ENCODE measurements at regions not wholly inside any gene's neighbourhood (a gene's known extent, or its start where the extent isn't known, plus 50 kb on each side); places are given as distances from the start of the nearest gene placed in this dataset.

GRCh38 chr6:24987446-24988115 lies 51.8 kb upstream of the RIPOR2 start:
- intact Hi-C loops (cut with micrococcal nuclease), result no loop called here

GRCh38 chr6:24988562-24988961 lies 52.8 kb upstream of the RIPOR2 start:
- intact Hi-C loops (cut with micrococcal nuclease), result no loop called here

- intact Hi-C loops (cut with micrococcal nuclease), result loop anchor here (5.0 kb wide), 1 partner anchor 38 kb away; no protein-coding TSS in a partner anchor
Measured at GRCh38 chr6:24990236-24990845, 54.6 kb upstream of the RIPOR2 start.

GRCh38 chr6:24990944-24991809 lies 55.4 kb upstream of the RIPOR2 start:
- intact Hi-C loops (cut with micrococcal nuclease), result loop anchor here (5.0 kb wide), 1 partner anchor 39 kb away; no protein-coding TSS in a partner anchor

- intact Hi-C loops (cut with micrococcal nuclease), result loop anchor here (1.0 to 5.0 kb wide), 5 partner anchors 17 to 136 kb away; no protein-coding TSS in a partner anchor
Measured at GRCh38 chr6:24991810-24992467, 56.2 kb upstream of the RIPOR2 start.

- intact Hi-C loops (cut with micrococcal nuclease), result loop anchor here (5.0 kb wide), 1 partner anchor 43 kb away; no protein-coding TSS in a partner anchor
Measured at GRCh38 chr6:24994812-24995211, 59.1 kb upstream of the RIPOR2 start.

- intact Hi-C loops (cut with micrococcal nuclease), result no loop called here
Measured at GRCh38 chr6:24995270-24995669, 59.5 kb upstream of the RIPOR2 start.

- intact Hi-C loops (cut with micrococcal nuclease), result no loop called here
Measured at GRCh38 chr6:24996269-24996836, 60.6 kb upstream of the RIPOR2 start.

GRCh38 chr6:24997231-24997630 lies 61.5 kb upstream of the RIPOR2 start:
- intact Hi-C loops (cut with micrococcal nuclease), result no loop called here

GRCh38 chr6:24997905-24998304 lies 62.1 kb upstream of the RIPOR2 start:
- intact Hi-C loops (cut with micrococcal nuclease), result no loop called here

- intact Hi-C loops (cut with micrococcal nuclease), result no loop called here
Measured at GRCh38 chr6:25002326-25003091, 66.7 kb upstream of the RIPOR2 start.

- intact Hi-C loops (cut with micrococcal nuclease), result no loop called here
Measured at GRCh38 chr6:25004357-25004756, 68.6 kb upstream of the RIPOR2 start.

GRCh38 chr6:25005010-25005409 lies 69.2 kb upstream of the RIPOR2 start:
- intact Hi-C loops (cut with micrococcal nuclease), result loop anchor here (5.0 kb wide), 2 partner anchors 73 to 283 kb away; no protein-coding TSS in a partner anchor

GRCh38 chr6:25006075-25006474 lies 70.3 kb upstream of the RIPOR2 start:
- intact Hi-C loops (cut with micrococcal nuclease), result loop anchor here (5.0 kb wide), 2 partner anchors 74 to 284 kb away; no protein-coding TSS in a partner anchor

- intact Hi-C loops (cut with micrococcal nuclease), result loop anchor here (1.0 to 5.0 kb wide), 4 partner anchors 9 to 284 kb away; no protein-coding TSS in a partner anchor
Measured at GRCh38 chr6:25006565-25007001, 70.8 kb upstream of the RIPOR2 start.

GRCh38 chr6:25007269-25007699 lies 71.5 kb upstream of the RIPOR2 start:
- intact Hi-C loops (cut with micrococcal nuclease), result loop anchor here (1.0 to 5.0 kb wide), 4 partner anchors 8 to 285 kb away; no protein-coding TSS in a partner anchor

GRCh38 chr6:25008707-25009392 lies 73.1 kb upstream of the RIPOR2 start:
- intact Hi-C loops (cut with micrococcal nuclease), result loop anchor here (5.0 kb wide), 2 partner anchors 77 to 287 kb away; no protein-coding TSS in a partner anchor

- intact Hi-C loops (cut with micrococcal nuclease), result loop anchor here (5.0 kb wide), 2 partner anchors 77 to 287 kb away; no protein-coding TSS in a partner anchor
Measured at GRCh38 chr6:25009393-25009710, 73.6 kb upstream of the RIPOR2 start.

GRCh38 chr6:25010176-25010575 lies 74.4 kb upstream of the RIPOR2 start:
- intact Hi-C loops (cut with micrococcal nuclease), result no loop called here

All from T-helper 2 cell treated with Interferon-gamma antibody and Interleukin-4, amounts not matched to agents 100 ng/mL and 5 ng/mL, for 36 hours (primary cell).